H1 (cell line): ENCODE measurements at regions not wholly inside any gene's neighbourhood (a gene's known extent, or its start where the extent isn't known, plus 50 kb on each side); places are given as distances from the start of the nearest gene placed in this dataset.

Experiments used
- CTCF ChIA-PET: fragments of 300-600 bp; sonication (Branson Sonifier 250); formaldehyde crosslinking; loops from one replicate; lab custom pipeline; 2021; ENCODE audit not compliant: partially characterized antibody; lab: Charles Lee
- POLR2A ChIA-PET: fragments of 300-600 bp; sonication (Branson Sonifier 250); formaldehyde crosslinking; loops from one replicate; lab custom pipeline; 2021; ENCODE audit warnings: inconsistent platforms; ENCODE audit not compliant: partially characterized antibody; lab: Charles Lee
- DNase-seq, 2 experiments: peaks; one replicate each; pipeline versions ENCODE4 v3.0.0 to v3.0.0-alpha.2; 2010 to 2022; ENCODE audit warnings: low spot score in 2 of 2, low read depth in 1 of 2, mixed read lengths in 1 of 2
- FAIRE-seq: peaks from 2 replicates; lab custom pipeline; 2011; peaks lifted over from hg19 to GRCh38; lab: Jason Lieb, UNC
- H2AFZ ChIP-seq: 2 replicates; pipeline ENCODE4 v1.8.1; 2012; ENCODE audit warnings: low read length, inconsistent platforms
- H2AK5ac ChIP-seq: 2 replicates; pipeline ENCODE4 v1.6.1; 2013; ENCODE audit warnings: low read depth, low read length
- H2BK120ac ChIP-seq: replicated peaks from 2 replicates; pipeline ENCODE3; 2013; ENCODE audit warnings: low read depth, low read length, inconsistent platforms
- H2BK12ac ChIP-seq: 2 replicates; pipeline ENCODE4 v1.6.1; 2013; ENCODE audit warnings: low read depth, low read length
- H2BK15ac ChIP-seq: 2 replicates; pipeline ENCODE4 v1.6.1; 2013; ENCODE audit warnings: low read length
- H2BK20ac ChIP-seq: 2 replicates; pipeline ENCODE4 v1.6.1; 2013; ENCODE audit warnings: low read length
- H2BK5ac ChIP-seq: 2 replicates; pipeline ENCODE4 v1.6.1; 2013; ENCODE audit warnings: low read depth, low read length
- H3K14ac ChIP-seq: 2 replicates; pipeline ENCODE4 v1.6.1; 2013; ENCODE audit warnings: inconsistent platforms; ENCODE audit not compliant: insufficient read length
- H3K18ac ChIP-seq: 2 replicates; pipeline ENCODE4 v1.6.1; 2013; ENCODE audit warnings: low read length; ENCODE audit errors: extremely low read depth
- H3K23ac ChIP-seq: 2 replicates; pipeline ENCODE4 v1.6.1; 2013; ENCODE audit warnings: inconsistent platforms; ENCODE audit not compliant: insufficient read length
- H3K23me2 ChIP-seq: 2 replicates; pipeline ENCODE4 v1.6.1; 2013; ENCODE audit warnings: low read depth, low read length
- H3K27ac ChIP-seq: 2 replicates; pipeline ENCODE4 v1.6.1; 2011; ENCODE audit warnings: low read depth, low read length, inconsistent platforms
- H3K27me3 ChIP-seq, 4 experiments: replicated peaks in 1 of 4; 1 replicate in 1 of 4; 2 replicates in 3 of 4; pipeline versions ENCODE4 v1.6.1 to v1.8.1; 2011 to 2013; ENCODE audit warnings: low read length in 3 of 4, mild to moderate bottlenecking in 3 of 4, inconsistent platforms in 2 of 4, mixed read lengths in 2 of 4, moderate library complexity in 1 of 4; ENCODE audit not compliant: control insufficient read depth in 3 of 4, insufficient read depth in 3 of 4; ENCODE audit errors: extremely low read depth in 1 of 4
- H3K36me3 ChIP-seq, 4 experiments: 2 replicates each; pipeline versions ENCODE4 v1.6.1 to v1.8.1; 2011 to 2013; ENCODE audit warnings: mild to moderate bottlenecking in 4 of 4, low read length in 3 of 4, moderate library complexity in 2 of 4, control low read depth in 1 of 4, inconsistent platforms in 1 of 4; ENCODE audit not compliant: insufficient read depth in 4 of 4, control insufficient read depth in 2 of 4
- H3K4ac ChIP-seq: replicated peaks from 2 replicates; pipeline ENCODE3; 2013; ENCODE audit warnings: low read length, low read depth, mixed read lengths, inconsistent platforms; ENCODE audit not compliant: insufficient read length
- H3K4me1 ChIP-seq, 4 experiments: replicated peaks in 1 of 4; 1 replicate in 1 of 4; 2 replicates in 3 of 4; pipeline versions ENCODE4 v1.6.1 to v1.8.1; 2011 to 2013; ENCODE audit warnings: low read length in 3 of 4, inconsistent platforms in 2 of 4, mixed read lengths in 1 of 4; ENCODE audit not compliant: insufficient read depth in 4 of 4, control insufficient read depth in 3 of 4
- H3K4me2 ChIP-seq, 2 experiments: 2 replicates each; pipeline versions ENCODE4 v1.6.1 to v1.8.1; 2011 to 2013; ENCODE audit warnings: low read depth in 2 of 2, low read length in 2 of 2, control low read depth in 1 of 2, inconsistent platforms in 1 of 2, mild to moderate bottlenecking in 1 of 2; ENCODE audit not compliant: insufficient read depth in 1 of 2
- H3K4me3 ChIP-seq, 4 experiments: fragments of 200-600, 300-600 bp in 1 of 4; sonication (generic), shearing (Covaris generic), sonication (Bioruptor Twin) in 1 of 4; 2 replicates each; pipeline versions ENCODE4 v1.5.1 to v1.8.1; 2011 to 2016; ENCODE audit warnings: low read length in 4 of 4, low read depth in 3 of 4, control low read depth in 2 of 4, inconsistent platforms in 2 of 4, mild to moderate bottlenecking in 2 of 4, mixed read lengths in 1 of 4, moderate library complexity in 1 of 4; ENCODE audit not compliant: insufficient read depth in 2 of 4; ENCODE audit errors: extremely low read depth in 1 of 4
- H3K56ac ChIP-seq: replicated peaks from 2 replicates; pipeline ENCODE3; 2013; ENCODE audit warnings: low read depth, mild to moderate bottlenecking, mixed read lengths, low read length, inconsistent platforms; ENCODE audit not compliant: insufficient read length
- H3K79me1 ChIP-seq: 2 replicates; pipeline ENCODE4 v1.6.1; 2013; ENCODE audit warnings: low read depth, low read length, control low read depth
- H3K79me2 ChIP-seq, 2 experiments: 2 replicates each; pipeline versions ENCODE4 v1.6.1 to v1.8.1; 2012 to 2013; ENCODE audit warnings: low read length in 2 of 2, mild to moderate bottlenecking in 2 of 2, inconsistent platforms in 1 of 2; ENCODE audit not compliant: insufficient read depth in 2 of 2, control insufficient read depth in 1 of 2
- H3K9ac ChIP-seq, 4 experiments: replicated peaks in 1 of 4; 1 replicate in 1 of 4; 2 replicates in 3 of 4; pipeline versions ENCODE4 v1.6.1 to v1.8.1; 2011 to 2013; ENCODE audit warnings: low read depth in 3 of 4, low read length in 3 of 4, control low read depth in 2 of 4, mild to moderate bottlenecking in 2 of 4, moderate library complexity in 2 of 4, inconsistent platforms in 1 of 4; ENCODE audit errors: extremely low read depth in 1 of 4
- H3K9me3 ChIP-seq, 2 experiments: 2 replicates each; pipeline versions ENCODE4 v1.6.1 to v1.8.1; 2012 to 2013; ENCODE audit warnings: mild to moderate bottlenecking in 2 of 2, moderate library complexity in 2 of 2, control low read depth in 1 of 2, inconsistent platforms in 1 of 2, low read depth in 1 of 2, low read length in 1 of 2, mixed read lengths in 1 of 2; ENCODE audit not compliant: insufficient read depth in 2 of 2
- H4K20me1 ChIP-seq, 2 experiments: replicated peaks in 1 of 2; 2 replicates each; pipeline versions ENCODE3 to v1.8.1; 2011 to 2013; ENCODE audit warnings: inconsistent platforms in 2 of 2, low read length in 2 of 2, mild to moderate bottlenecking in 1 of 2; ENCODE audit not compliant: insufficient read depth in 2 of 2, control insufficient read depth in 1 of 2
- H4K5ac ChIP-seq: 2 replicates; pipeline ENCODE4 v1.6.1; 2013; ENCODE audit warnings: low read length, low read depth, mixed read lengths, inconsistent platforms; ENCODE audit not compliant: insufficient read length
- H4K8ac ChIP-seq: 2 replicates; pipeline ENCODE4 v1.8.0; 2013; ENCODE audit warnings: mild to moderate bottlenecking, moderate library complexity, low read length, inconsistent platforms; ENCODE audit not compliant: insufficient read depth; ENCODE audit errors: extremely low read depth
- H4K91ac ChIP-seq: replicated peaks from 2 replicates; pipeline ENCODE3; 2013; ENCODE audit warnings: low read length, mixed read lengths, inconsistent platforms; ENCODE audit not compliant: insufficient read length
- BACH1 ChIP-seq: IDR thresholded peaks from 2 replicates; pipeline ENCODE4 v1.6.1; 2012; ENCODE audit warnings: low read length, improper control_type of control experiment
- BRCA1 ChIP-seq: IDR thresholded peaks from 2 replicates; pipeline ENCODE4 v1.6.1; 2012; ENCODE audit warnings: low read depth, low read length, improper control_type of control experiment
- CBX8 ChIP-seq: fragments of 300-800, 300-1000 bp; sonication (generic); IDR thresholded peaks from 2 replicates; pipeline ENCODE4 v1.7.1; 2016; ENCODE audit warnings: low read depth, low read length, borderline replicate concordance
- CEBPB ChIP-seq: IDR thresholded peaks from 2 replicates; pipeline ENCODE4 v1.6.1; 2012; ENCODE audit warnings: low read depth, low read length
- CTBP2 ChIP-seq: IDR thresholded peaks from 2 replicates; pipeline ENCODE4 v1.7.0; 2011; ENCODE audit warnings: borderline replicate concordance, mild to moderate bottlenecking, moderate library complexity, mixed read lengths, low read length; ENCODE audit not compliant: insufficient read depth, insufficient read length
- FOSL1 ChIP-seq: IDR thresholded peaks from 2 replicates; pipeline ENCODE4 v1.6.1; 2011; ENCODE audit warnings: mild to moderate bottlenecking, low read depth, low read length, moderate library complexity; ENCODE audit not compliant: insufficient read depth
- NANOG ChIP-seq: IDR thresholded peaks from 2 replicates; pipeline ENCODE4 v1.6.1; 2011; ENCODE audit warnings: low read length, low read depth, mild to moderate bottlenecking, inconsistent platforms; ENCODE audit not compliant: insufficient read depth, poor library complexity, severe bottlenecking
- POLR2A ChIP-seq, 2 experiments: IDR thresholded peaks; 1 replicate in 1 of 2; 2 replicates in 1 of 2; pipeline ENCODE4 v1.6.1; 2011; ENCODE audit warnings: low read depth in 2 of 2, low read length in 2 of 2, mild to moderate bottlenecking in 2 of 2; ENCODE audit errors: control extremely low read depth in 1 of 2
- RFX5 ChIP-seq: IDR thresholded peaks from 2 replicates; pipeline ENCODE4 v1.6.1; 2011; ENCODE audit warnings: low read depth, low read length, improper control_type of control experiment, borderline replicate concordance
- SAP30 ChIP-seq: fragments of 300-600 bp; sonication (generic); IDR thresholded peaks from 2 replicates; pipeline ENCODE4 v1.7.1; 2012; ENCODE audit warnings: low read length, moderate library complexity, mild to moderate bottlenecking, inconsistent platforms; ENCODE audit not compliant: insufficient read depth, insufficient replicate concordance
- SUZ12 ChIP-seq: fragments of 200-600 bp; sonication (generic); IDR thresholded peaks from 2 replicates; pipeline ENCODE4 v1.6.1; 2012; ENCODE audit warnings: mild to moderate bottlenecking, inconsistent platforms, low read length, moderate library complexity, mixed read lengths
- TAF7 ChIP-seq: optimal IDR thresholded peaks from 2 replicates; pipeline ENCODE3; 2011; ENCODE audit warnings: low read depth, mild to moderate bottlenecking, inconsistent platforms, low read length, moderate library complexity, borderline replicate concordance
- TCF12 ChIP-seq: IDR thresholded peaks from 2 replicates; pipeline ENCODE4 v1.6.1; 2011; ENCODE audit warnings: low read depth, mild to moderate bottlenecking, low read length
- ZNF274 ChIP-seq: IDR thresholded peaks from 2 replicates; pipeline ENCODE4 v1.7.0; 2012; ENCODE audit warnings: low read length, borderline replicate concordance; ENCODE audit errors: extremely low read depth
- WGBS, 2 experiments: shearing (Covaris generic) in 1 of 2; methylation state at CpG; one replicate each; pipeline versions ENCODE4 v1.1.6 to v1.1.7; 2013 to 2015; ENCODE audit warnings: low lambda C conversion rate in 2 of 2, mixed read lengths in 2 of 2, inconsistent platforms in 1 of 2, low coverage in 1 of 2, missing lambda C conversion rate in 1 of 2; ENCODE audit not compliant: insufficient replicate concordance in 2 of 2, insufficient coverage in 1 of 2, insufficient read length in 1 of 2; ENCODE audit errors: extremely low coverage in 1 of 2, missing lambda C conversion rate in 1 of 2; 5-methylcytosine and 5-hydroxymethylcytosine counted together

GRCh38 chr21:39107739-39108138, 75.5 kb downstream of the PSMG1 start:
- FAIRE-seq = no peak
- CTCF ChIA-PET = no interaction called here

More at GRCh38 chr21:39107739-39108138, 75.5 kb downstream of the PSMG1 start:
- H2AK5ac ChIP-seq = no peak overlapping the region
- no peak overlapping the region for H3K14ac ChIP-seq
- H3K4ac ChIP-seq = no peak overlapping the region
- TF ChIP-seq RFX5 (no peak), CTBP2 (no peak), FOSL1 (no peak), NANOG (no peak), SUZ12 (no peak), ZNF274 (no peak), BRCA1 (no peak), SAP30 (no peak), CBX8 (no peak), CEBPB (no peak), BACH1 (no peak), TCF12 (no peak), TAF7 (no peak), POLR2A (IDR thresholded peaks at IDR 0.05; ENCODE audit: control extremely low read depth in 1 of 2, low read depth in 2 of 2, low read length in 2 of 2) (no peak)
- TF ChIP-seq, all 59 proteins: peak for 0
- Histone ChIP-seq H3K18ac (no peak overlapping the region), H3K23ac (no peak overlapping the region), H3K23me2 (no peaks in the 10 kb centered on the region), H2BK12ac (no peak overlapping the region), H3K4me1 (0 out of 7 replicates have a peak, but pooled peaks cover 0 to 2% (median 0%) of the 10 kb centered on the region in 4 experiments), H4K5ac (no peak overlapping the region), H4K91ac (no peak overlapping the region), H2BK120ac (no peak overlapping the region), H3K4me3 (no peak overlapping the region), H4K8ac (no peak overlapping the region; the same call in 1 of the 2 replicates), H3K36me3 (no peaks in the 10 kb centered on the region), H3K9me3 (no peaks in the 10 kb centered on the region), H4K20me1 (no peaks in the 10 kb centered on the region), H3K9ac (no peak overlapping the region), H2BK15ac (no peak overlapping the region), H3K79me1 (no peaks in the 10 kb centered on the region), H3K56ac (no peak overlapping the region), H3K4me2 (no peak overlapping the region), H2BK20ac (no peak overlapping the region), H2AFZ (no peak overlapping the region), H3K27ac (no peak overlapping the region), H2BK5ac (no peak overlapping the region), H3K27me3 (0 out of 7 replicates have a peak, but pooled peaks cover 0 to 3% (median 0%) of the 10 kb centered on the region in 4 experiments), H3K79me2 (no peaks in the 10 kb centered on the region)
- peak in 1 of 2 experiments; percentile 27 for DNase-seq
- 93% methylated on average over 13 of the region's 13 CpGs; no CpG with 5 or more reads in 1 of the 2 experiments for WGBS, 2 experiments
- POLR2A ChIA-PET = no interaction called here
